Vagina (tissue), 2 donors: ENCODE measurements at regions not wholly inside any gene's neighbourhood (a gene's known extent, or its start where the extent isn't known, plus 50 kb on each side); places are given as distances from the start of the nearest gene placed in this dataset.

Source experiments
- POLR2A ChIP-seq, 2 donors: fragments of 450-650 bp; IDR thresholded peaks; one replicate each; pipeline ENCODE4 v1.6.1; 2017; ENCODE audit warnings: antibody characterized with exemption in 2 of 2, mild to moderate bottlenecking in 2 of 2, moderate library complexity in 2 of 2
- TF ChIP-seq, protein P1 (sequence below), 3 experiments: fragments of 450-650 bp in 2 of 3; fragments of 200-600 bp in 1 of 3; sonication (generic) in 1 of 3; IDR thresholded peaks; one replicate each; pipeline ENCODE4 v1.5.1; 2017 to 2019; ENCODE audit warnings: antibody characterized with exemption in 3 of 3, mild to moderate bottlenecking in 2 of 3, moderate library complexity in 2 of 3

- TF ChIP-seq, protein P1, sequence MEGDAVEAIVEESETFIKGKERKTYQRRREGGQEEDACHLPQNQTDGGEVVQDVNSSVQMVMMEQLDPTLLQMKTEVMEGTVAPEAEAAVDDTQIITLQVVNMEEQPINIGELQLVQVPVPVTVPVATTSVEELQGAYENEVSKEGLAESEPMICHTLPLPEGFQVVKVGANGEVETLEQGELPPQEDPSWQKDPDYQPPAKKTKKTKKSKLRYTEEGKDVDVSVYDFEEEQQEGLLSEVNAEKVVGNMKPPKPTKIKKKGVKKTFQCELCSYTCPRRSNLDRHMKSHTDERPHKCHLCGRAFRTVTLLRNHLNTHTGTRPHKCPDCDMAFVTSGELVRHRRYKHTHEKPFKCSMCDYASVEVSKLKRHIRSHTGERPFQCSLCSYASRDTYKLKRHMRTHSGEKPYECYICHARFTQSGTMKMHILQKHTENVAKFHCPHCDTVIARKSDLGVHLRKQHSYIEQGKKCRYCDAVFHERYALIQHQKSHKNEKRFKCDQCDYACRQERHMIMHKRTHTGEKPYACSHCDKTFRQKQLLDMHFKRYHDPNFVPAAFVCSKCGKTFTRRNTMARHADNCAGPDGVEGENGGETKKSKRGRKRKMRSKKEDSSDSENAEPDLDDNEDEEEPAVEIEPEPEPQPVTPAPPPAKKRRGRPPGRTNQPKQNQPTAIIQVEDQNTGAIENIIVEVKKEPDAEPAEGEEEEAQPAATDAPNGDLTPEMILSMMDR (IDR thresholded peaks at IDR 0.05) = no peak
- no peak for TF ChIP-seq POLR2A (IDR thresholded peaks at IDR 0.05)
Measured at GRCh38 chr3:86830566-86830965, 160.4 kb downstream of the VGLL3 start.
